B cell (primary cell): ENCODE measurements at regions not wholly inside any gene's neighbourhood (a gene's known extent, or its start where the extent isn't known, plus 50 kb on each side); places are given as distances from the start of the nearest gene placed in this dataset.

Experiments used
- ATAC-seq: fragments of 200-7000 bp; cut with Tn5 transposase; one replicate; pipeline ENCODE4 v1.10.0; 2021; ENCODE audit warnings: low read depth, mild to moderate bottlenecking, moderate number of reproducible peaks, moderate library complexity
- CTCF ChIA-PET: fragments of 350-600 bp; sonication (Branson Sonifier 250); formaldehyde crosslinking; loops from one replicate; lab custom pipeline; 2021; ENCODE audit warnings: antibody characterized with exemption, inconsistent platforms; lab: Charles Lee
- POLR2A ChIA-PET: fragments of 350-600 bp; sonication (Branson Sonifier 250); formaldehyde crosslinking; loops from one replicate; lab custom pipeline; 2021; ENCODE audit warnings: antibody characterized with exemption; lab: Charles Lee
- DNase-seq: peaks from one replicate; pipeline ENCODE4 v3.0.0; 2013
- H2AFZ ChIP-seq: 2 replicates; pipeline ENCODE4 v1.6.1; 2012; ENCODE audit warnings: mild to moderate bottlenecking, low read depth, low read length; ENCODE audit not compliant: insufficient read depth, poor library complexity, severe bottlenecking
- H3K27ac ChIP-seq, 2 donors: 1 replicate in 1 of 2; 2 replicates in 1 of 2; pipeline ENCODE4 v1.5.1; 2012 to 2013; ENCODE audit warnings: low read length in 2 of 2, mild to moderate bottlenecking in 2 of 2, moderate library complexity in 1 of 2
- H3K27me3 ChIP-seq, 4 experiments: fragments of 200-600 bp in 1 of 4; sonication (generic) in 1 of 4; replicated peaks in 1 of 4; 1 replicate in 2 of 4; 2 replicates in 2 of 4; pipeline versions ENCODE4 v1.6.1 to v1.7.0; 2013 to 2016; ENCODE audit warnings: low read length in 3 of 4, mild to moderate bottlenecking in 2 of 4, mixed read lengths in 1 of 4, moderate library complexity in 1 of 4; ENCODE audit not compliant: insufficient read depth in 4 of 4, control insufficient read depth in 3 of 4; ENCODE audit errors: control extremely low read depth in 1 of 4
- H3K36me3 ChIP-seq, 2 experiments: replicated peaks in 1 of 2; 1 replicate in 1 of 2; 2 replicates in 1 of 2; pipeline versions ENCODE4 v1.6.1 to v1.7.1; 2013; ENCODE audit warnings: low read length in 1 of 2; ENCODE audit not compliant: insufficient read depth in 2 of 2, control insufficient read depth in 1 of 2; ENCODE audit errors: control extremely low read depth in 1 of 2, extremely low read depth in 1 of 2
- H3K4me1 ChIP-seq, 2 donors: fragments of 200-600 bp in 1 of 2; sonication (generic) in 1 of 2; 1 replicate in 1 of 2; 2 replicates in 1 of 2; pipeline versions ENCODE4 v1.5.1 to v1.6.1; 2013 to 2017; ENCODE audit warnings: low read length in 2 of 2; ENCODE audit not compliant: control insufficient read depth in 2 of 2, insufficient read depth in 2 of 2
- H3K4me2 ChIP-seq: replicated peaks from 2 replicates; pipeline ENCODE3; 2012; ENCODE audit warnings: mild to moderate bottlenecking, low read depth, low read length; ENCODE audit not compliant: poor library complexity, severe bottlenecking
- H3K4me3 ChIP-seq, 5 experiments: fragments of 200-600 bp in 1 of 5; sonication (generic) in 1 of 5; 1 replicate in 3 of 5; 2 replicates in 2 of 5; pipeline versions ENCODE4 v1.5.1 to v1.7.0; 2011 to 2016; ENCODE audit warnings: low read length in 4 of 5, mild to moderate bottlenecking in 4 of 5, low read depth in 2 of 5, control low read depth in 1 of 5, moderate library complexity in 1 of 5; ENCODE audit not compliant: insufficient read depth in 1 of 5; ENCODE audit errors: control extremely low read depth in 1 of 5, extremely low read depth in 1 of 5
- H3K79me2 ChIP-seq: fragments of 200-600 bp; sonication (generic); one replicate; pipeline ENCODE4 v1.6.0; 2016; ENCODE audit warnings: low read length; ENCODE audit not compliant: control insufficient read depth, insufficient read depth
- H3K9ac ChIP-seq: fragments of 200-600 bp; sonication (generic); 2 replicates; pipeline ENCODE4 v1.6.1; 2017; ENCODE audit warnings: mild to moderate bottlenecking, low read length, moderate library complexity
- H3K9me3 ChIP-seq, 3 donors: one replicate each; pipeline versions ENCODE4 v1.6.1 to v1.7.1; 2013; ENCODE audit warnings: low read length in 2 of 3; ENCODE audit not compliant: control insufficient read depth in 2 of 3, insufficient read depth in 1 of 3; ENCODE audit errors: control extremely low read depth in 1 of 3
- H4K20me1 ChIP-seq: 2 replicates; pipeline ENCODE4 v1.6.0; 2012; ENCODE audit warnings: mild to moderate bottlenecking, low read length; ENCODE audit not compliant: insufficient read depth, control insufficient read depth, poor library complexity, severe bottlenecking
- H3K27ac Mint-ChIP-seq: one replicate; pipeline ENCODE4 v1.8.0; 2021; ENCODE audit warnings: mixed read lengths
- H3K27me3 Mint-ChIP-seq: one replicate; pipeline ENCODE4 v1.8.0; 2021; ENCODE audit warnings: mixed read lengths
- H3K4me1 Mint-ChIP-seq: one replicate; pipeline ENCODE4 v1.8.0; 2021; ENCODE audit warnings: mixed read lengths
- H3K4me3 Mint-ChIP-seq: one replicate; pipeline ENCODE4 v1.8.0; 2021; ENCODE audit warnings: mixed read lengths
- H3K9me3 Mint-ChIP-seq: one replicate; pipeline ENCODE4 v1.8.0; 2022; ENCODE audit warnings: mixed read lengths; ENCODE audit not compliant: insufficient read depth
- CTCF ChIP-seq: fragments of 200-600 bp; IDR thresholded peaks from one replicate; pipeline ENCODE4 v1.8.0; 2022; ENCODE audit warnings: antibody characterized with exemption, mild to moderate bottlenecking
- EZH2 ChIP-seq: IDR thresholded peaks from 2 replicates; pipeline ENCODE4 v1.6.1; 2012; ENCODE audit warnings: borderline replicate concordance, low read depth, mild to moderate bottlenecking, moderate library complexity, low read length; ENCODE audit not compliant: insufficient read depth, poor library complexity, severe bottlenecking
- WGBS: methylation state at CpG from one replicate; pipeline ENCODE4 v1.1.5; 2013; ENCODE audit warnings: missing lambda C conversion rate; ENCODE audit not compliant: insufficient coverage; 5-methylcytosine and 5-hydroxymethylcytosine counted together
- intact Hi-C: fragments of 100-400 bp; cut with micrococcal nuclease; formaldehyde crosslinking; loops from one replicate; pipeline ENCODE4 v1.10.0; 2022

GRCh38 chr5:116645627-116646026 is 71.0 kb upstream of the SEMA6A start:
- Histone ChIP-seq H2AFZ (no peak overlapping the region), H3K4me3 (no peak overlapping the region), H3K36me3 (no peaks in the 10 kb centered on the region), H3K4me2 (no peak overlapping the region), H3K79me2 (no peaks in the 10 kb centered on the region), H4K20me1 (no peaks in the 10 kb centered on the region), H3K27ac (no peak overlapping the region), H3K9me3 (no peaks in the 10 kb centered on the region), H3K9ac (no peak overlapping the region), H3K4me1 (no peaks in the 10 kb centered on the region), H3K27me3 (no peaks in the 10 kb centered on the region)
- no peaks in the 10 kb centered on the region for H3K9me3 Mint-ChIP-seq
- POLR2A ChIA-PET: no interaction called here
- 100% methylated on average over 1 of the region's 1 CpG for WGBS
- ATAC-seq (no peak), DNase-seq (no peak)
- no peak overlapping the region for H3K27ac Mint-ChIP-seq
- CTCF ChIA-PET: no interaction called here
- H3K4me1 Mint-ChIP-seq: no peaks in the 10 kb centered on the region
- intact Hi-C loops: no loop called here
- TF ChIP-seq EZH2 (no peak), CTCF (no peak)
- H3K4me3 Mint-ChIP-seq: no peak overlapping the region
- H3K27me3 Mint-ChIP-seq: peaks cover 3% of the 10 kb centered on the region

GRCh38 chr5:116640236-116640635 is 65.6 kb upstream of the SEMA6A start:
- H3K36me3 ChIP-seq: no peaks in the 10 kb centered on the region
- H3K4me1 ChIP-seq: no peaks in the 10 kb centered on the region
- intact Hi-C loops: no loop called here
- H3K4me3 ChIP-seq: no peak overlapping the region
- ChIA-PET POLR2A (no interaction called here), CTCF (no interaction called here)
- no peaks in the 10 kb centered on the region for H3K79me2 ChIP-seq
- H3K27me3 ChIP-seq: no peaks in the 10 kb centered on the region
- H3K9ac ChIP-seq: no peak overlapping the region
- Mint-ChIP-seq H3K27ac (no peak overlapping the region), H3K4me3 (no peak overlapping the region), H3K9me3 (no peaks in the 10 kb centered on the region), H3K4me1 (no peaks in the 10 kb centered on the region), H3K27me3 (no peaks in the 10 kb centered on the region)
- no peak for TF ChIP-seq EZH2
- no peak for TF ChIP-seq CTCF
- H4K20me1 ChIP-seq: no peaks in the 10 kb centered on the region
- no peak for ATAC-seq
- no peak overlapping the region for H3K27ac ChIP-seq
- H3K9me3 ChIP-seq: no peaks in the 10 kb centered on the region
- H2AFZ ChIP-seq: no peak overlapping the region
- no peak overlapping the region for H3K4me2 ChIP-seq
- no peak for DNase-seq
